Heart left ventricle (tissue), 13 donors: ENCODE measurements at regions not wholly inside any gene's neighbourhood (a gene's known extent, or its start where the extent isn't known, plus 50 kb on each side); places are given as distances from the start of the nearest gene placed in this dataset.

Source experiments
- POLR2A ChIP-seq, 2 donors: fragments of 450-650 bp; IDR thresholded peaks; one replicate each; pipeline ENCODE4 v1.6.1; 2017; ENCODE audit warnings: antibody characterized with exemption in 2 of 2, mild to moderate bottlenecking in 2 of 2, moderate library complexity in 2 of 2
- TF ChIP-seq, protein P1 (sequence below), 12 donors: fragments of 200-600 bp; sonication (generic) in 4 of 12; IDR thresholded peaks; one replicate each; pipeline versions ENCODE4 v1.5.0 to v1.8.0; 2018 to 2022; ENCODE audit warnings: antibody characterized with exemption in 12 of 12, mild to moderate bottlenecking in 5 of 12
- donor health status: ischemic (EF 13 %, LVEDD 7.1; RV severe dilation, severe dysfunction).
- donor health status: DM: no; HTN: yes; CAD: no.
- donor health status: DM: no; HTN: no; CAD: no.
- donor health status: ischemic (EF 25% LVEDD 6.9; RV normal size, moderate dysfunction).
- donor health status: ischemic (EF 25% LVEDD 5.7; RV mildly dilated, moderate dysfunction).
- donor health status: ischemic (EF 35%, LVEDD 5.7; RV mildly dilated, moderate dysfunction).
- donor health status: nonischemic (EF 11% LVEDD 7.7; RV severe dilation, severe dysfunction).
- donor health status: DM: yes; HTN: yes; CAD: no.
- donor health status: PGD.
- donor health status: ischemic (EF 29% LVEDD 5.4; RV normal size, mild dysfunction).
- donor health status: nonischemic (EF 23%, LVEDD 6.1; RV moderate dilation, normal function).

DNA sequence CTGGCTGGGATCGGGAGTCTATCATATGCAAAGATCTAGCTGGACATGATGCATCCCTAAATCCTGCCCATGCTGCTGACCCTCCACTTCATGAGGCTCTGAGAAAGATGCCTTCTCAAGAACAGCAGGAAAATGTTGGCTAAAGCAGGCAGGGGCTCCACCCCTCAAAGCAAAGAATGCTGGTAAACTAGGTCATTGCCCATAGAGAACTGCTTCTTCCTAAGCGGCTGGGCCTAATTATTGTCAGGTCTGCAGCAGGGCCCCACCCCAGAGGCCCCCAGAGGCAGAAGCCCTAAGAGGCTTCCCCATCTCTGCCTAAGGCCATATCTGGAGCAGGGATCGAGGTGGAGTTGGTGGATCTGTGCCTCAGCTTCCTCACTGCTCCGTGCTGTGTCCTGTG is 447.4 kb upstream of the PROK2 start:
- TF ChIP-seq, protein P1, sequence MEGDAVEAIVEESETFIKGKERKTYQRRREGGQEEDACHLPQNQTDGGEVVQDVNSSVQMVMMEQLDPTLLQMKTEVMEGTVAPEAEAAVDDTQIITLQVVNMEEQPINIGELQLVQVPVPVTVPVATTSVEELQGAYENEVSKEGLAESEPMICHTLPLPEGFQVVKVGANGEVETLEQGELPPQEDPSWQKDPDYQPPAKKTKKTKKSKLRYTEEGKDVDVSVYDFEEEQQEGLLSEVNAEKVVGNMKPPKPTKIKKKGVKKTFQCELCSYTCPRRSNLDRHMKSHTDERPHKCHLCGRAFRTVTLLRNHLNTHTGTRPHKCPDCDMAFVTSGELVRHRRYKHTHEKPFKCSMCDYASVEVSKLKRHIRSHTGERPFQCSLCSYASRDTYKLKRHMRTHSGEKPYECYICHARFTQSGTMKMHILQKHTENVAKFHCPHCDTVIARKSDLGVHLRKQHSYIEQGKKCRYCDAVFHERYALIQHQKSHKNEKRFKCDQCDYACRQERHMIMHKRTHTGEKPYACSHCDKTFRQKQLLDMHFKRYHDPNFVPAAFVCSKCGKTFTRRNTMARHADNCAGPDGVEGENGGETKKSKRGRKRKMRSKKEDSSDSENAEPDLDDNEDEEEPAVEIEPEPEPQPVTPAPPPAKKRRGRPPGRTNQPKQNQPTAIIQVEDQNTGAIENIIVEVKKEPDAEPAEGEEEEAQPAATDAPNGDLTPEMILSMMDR (IDR thresholded peaks at IDR 0.05) = no peak
- no peak for TF ChIP-seq POLR2A (IDR thresholded peaks at IDR 0.05)
